Epithelial cell of proximal tubule (primary cell): ENCODE measurements at regions not wholly inside any gene's neighbourhood (a gene's known extent, or its start where the extent isn't known, plus 50 kb on each side); places are given as distances from the start of the nearest gene placed in this dataset.
"Not testable (repeated sequence)": the region's sequence is repeated elsewhere in the genome, so short reads cannot be mapped to it uniquely, and the experiment has no call there.

Experiments
- DNase-seq: peaks from one replicate; pipeline ENCODE4 v3.0.0-alpha.2; 2011; ENCODE audit warnings: low read depth
- H3K4me3 ChIP-seq: 2 replicates; pipeline ENCODE4 v1.5.1; 2011; ENCODE audit warnings: low read depth, mild to moderate bottlenecking, low read length
- TF ChIP-seq, protein P1 (sequence below): conservative IDR thresholded peaks from 2 replicates; pipeline ENCODE4 v1.5.1; 2012; ENCODE audit warnings: low read depth, mild to moderate bottlenecking, low read length

DNA sequence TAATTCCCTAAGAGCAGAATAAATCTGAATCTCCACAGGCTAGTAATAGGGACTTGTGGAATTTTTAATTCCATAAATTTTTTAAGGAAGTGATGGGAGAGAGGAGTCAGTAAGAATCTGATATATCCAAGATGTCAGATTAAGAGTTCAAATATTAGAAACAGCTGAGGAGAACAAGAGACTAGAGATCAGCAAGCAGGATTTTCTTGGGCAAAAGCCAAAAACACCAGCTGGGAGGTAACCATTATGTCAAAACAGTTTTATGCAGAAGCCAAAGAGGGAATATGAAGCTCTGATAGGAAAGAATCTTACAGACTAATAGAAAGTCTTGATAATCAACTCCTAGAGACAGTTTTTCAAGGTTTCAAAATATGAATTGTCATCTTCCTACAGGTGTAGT is 72.2 kb upstream of the RBPJ start:
- DNase-seq, result no peak
- no peak overlapping the region for H3K4me3 ChIP-seq
- TF ChIP-seq, protein P1, sequence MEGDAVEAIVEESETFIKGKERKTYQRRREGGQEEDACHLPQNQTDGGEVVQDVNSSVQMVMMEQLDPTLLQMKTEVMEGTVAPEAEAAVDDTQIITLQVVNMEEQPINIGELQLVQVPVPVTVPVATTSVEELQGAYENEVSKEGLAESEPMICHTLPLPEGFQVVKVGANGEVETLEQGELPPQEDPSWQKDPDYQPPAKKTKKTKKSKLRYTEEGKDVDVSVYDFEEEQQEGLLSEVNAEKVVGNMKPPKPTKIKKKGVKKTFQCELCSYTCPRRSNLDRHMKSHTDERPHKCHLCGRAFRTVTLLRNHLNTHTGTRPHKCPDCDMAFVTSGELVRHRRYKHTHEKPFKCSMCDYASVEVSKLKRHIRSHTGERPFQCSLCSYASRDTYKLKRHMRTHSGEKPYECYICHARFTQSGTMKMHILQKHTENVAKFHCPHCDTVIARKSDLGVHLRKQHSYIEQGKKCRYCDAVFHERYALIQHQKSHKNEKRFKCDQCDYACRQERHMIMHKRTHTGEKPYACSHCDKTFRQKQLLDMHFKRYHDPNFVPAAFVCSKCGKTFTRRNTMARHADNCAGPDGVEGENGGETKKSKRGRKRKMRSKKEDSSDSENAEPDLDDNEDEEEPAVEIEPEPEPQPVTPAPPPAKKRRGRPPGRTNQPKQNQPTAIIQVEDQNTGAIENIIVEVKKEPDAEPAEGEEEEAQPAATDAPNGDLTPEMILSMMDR, result no peak

- no peak overlapping the region for H3K4me3 ChIP-seq
- TF ChIP-seq, protein P1, result no peak
- peak; percentile 15 for DNase-seq
Measured at GRCh38 chr4:26252349-26253025, 68.3 kb upstream of the RBPJ start.

DNA sequence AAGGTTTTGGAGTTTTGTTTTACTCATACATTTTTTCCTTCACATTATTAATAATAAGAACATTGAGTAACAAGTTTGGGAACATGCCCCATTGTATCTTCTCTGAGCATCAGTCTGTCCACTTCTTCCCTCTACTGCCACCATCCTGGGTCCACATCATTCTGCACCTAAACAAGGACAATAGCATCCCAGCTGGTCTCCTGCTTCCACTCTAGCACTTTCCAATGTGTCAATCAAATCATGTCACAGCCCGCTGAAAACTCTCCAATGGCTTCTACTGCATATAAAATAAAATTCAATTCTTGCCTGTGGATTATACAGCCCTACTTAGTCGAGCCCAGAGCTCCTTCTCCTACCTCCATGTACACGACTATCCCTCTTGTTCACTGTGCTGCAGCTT is 66.8 kb upstream of the RBPJ start:
- H3K4me3 ChIP-seq, result no peak overlapping the region
- DNase-seq, result no peak
- TF ChIP-seq, protein P1, result no peak

- TF ChIP-seq, protein P1, result no peak
- H3K4me3 ChIP-seq, result no peak overlapping the region
- no peak for DNase-seq
Measured at GRCh38 chr4:26255989-26256388, 64.8 kb upstream of the RBPJ start.

- not testable (repeated sequence) for DNase-seq, H3K4me3 ChIP-seq
Measured at GRCh38 chr4:26257444-26257843, 63.4 kb upstream of the RBPJ start.

- no peak overlapping the region for H3K4me3 ChIP-seq
- DNase-seq, result no peak
- TF ChIP-seq, protein P1, result no peak
Measured at GRCh38 chr4:26257850-26258249, 63.0 kb upstream of the RBPJ start.

DNA sequence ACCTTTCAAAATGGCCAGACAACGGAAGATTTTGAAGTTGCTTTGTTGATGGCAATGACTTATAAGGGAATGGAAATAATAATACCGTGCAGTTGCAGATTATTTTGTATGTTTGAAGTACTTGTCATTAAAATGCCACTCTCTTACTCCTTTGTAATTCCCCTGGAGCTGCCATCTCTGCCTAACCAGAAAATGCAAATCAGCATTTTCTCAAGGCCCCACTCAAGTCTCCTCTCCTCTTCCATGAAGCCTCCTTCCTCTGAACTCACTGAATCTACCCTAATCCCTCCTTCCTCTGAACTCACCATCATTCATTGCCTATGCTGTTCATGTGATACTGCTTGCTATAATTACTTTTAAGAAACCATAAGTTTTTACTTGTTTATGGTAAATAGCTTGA is 60.2 kb upstream of the RBPJ start:
- TF ChIP-seq, protein P1, result no peak
- DNase-seq, result no peak

DNA sequence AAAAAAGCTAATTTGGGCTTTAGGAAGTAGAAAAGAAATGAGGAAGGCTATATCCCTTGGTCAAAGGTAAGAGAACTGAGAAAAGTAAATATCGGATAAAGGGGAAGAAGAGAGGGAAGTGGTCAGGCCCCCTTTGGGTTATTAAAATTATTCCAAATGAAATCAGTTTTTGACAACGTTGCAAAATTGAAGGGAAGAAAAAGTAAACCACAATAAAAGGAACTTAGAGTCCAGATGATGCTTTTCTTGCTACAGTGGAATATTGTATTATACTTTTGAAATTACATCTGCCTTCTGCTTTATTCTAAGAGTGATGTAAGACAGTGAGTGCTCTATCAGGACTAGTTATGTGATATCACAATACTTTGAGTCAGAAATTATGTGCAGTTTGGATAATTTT is 59.4 kb upstream of the RBPJ start:
- DNase-seq, result no peak
- no peak overlapping the region for H3K4me3 ChIP-seq
- TF ChIP-seq, protein P1, result no peak

More for the DNA sequence above, 60.2 kb upstream of the RBPJ start:
- no peak overlapping the region for H3K4me3 ChIP-seq
